H9 (cell line): ENCODE measurements at regions not wholly inside any gene's neighbourhood (a gene's known extent, or its start where the extent isn't known, plus 50 kb on each side); places are given as distances from the start of the nearest gene placed in this dataset.
"Not testable (repeated sequence)": the region's sequence is repeated elsewhere in the genome, so short reads cannot be mapped to it uniquely, and the experiment has no call there.

Source experiments
- DNase-seq: peaks from one replicate; pipeline ENCODE4 v3.0.0-alpha.2; 2017
- H2AFZ ChIP-seq: one replicate; pipeline ENCODE4 v1.6.1; 2013; ENCODE audit warnings: mild to moderate bottlenecking, low read length, control low read depth, moderate library complexity
- H2AK5ac ChIP-seq: 2 replicates; pipeline ENCODE4 v1.6.1; 2013; ENCODE audit warnings: low read length, control low read depth, mixed read lengths; ENCODE audit not compliant: insufficient read length
- H2BK120ac ChIP-seq: one replicate; pipeline ENCODE4 v1.6.1; 2013; ENCODE audit warnings: low read depth, mild to moderate bottlenecking, low read length, control low read depth, inconsistent platforms; ENCODE audit not compliant: poor library complexity, severe bottlenecking
- H2BK12ac ChIP-seq: 2 replicates; pipeline ENCODE4 v1.6.1; 2013; ENCODE audit warnings: low read length, control low read depth, mixed read lengths, low read depth; ENCODE audit not compliant: insufficient read length
- H2BK15ac ChIP-seq: 2 replicates; pipeline ENCODE4 v1.6.1; 2013; ENCODE audit warnings: low read depth, low read length, control low read depth
- H2BK20ac ChIP-seq: one replicate; pipeline ENCODE4 v1.6.1; 2013; ENCODE audit warnings: low read depth, mild to moderate bottlenecking, low read length, control low read depth, inconsistent platforms; ENCODE audit not compliant: poor library complexity, severe bottlenecking
- H2BK5ac ChIP-seq: 2 replicates; pipeline ENCODE4 v1.6.1; 2013; ENCODE audit warnings: low read length, control low read depth, mixed read lengths; ENCODE audit not compliant: insufficient read length
- H3K14ac ChIP-seq: 2 replicates; pipeline ENCODE4 v1.6.1; 2013; ENCODE audit warnings: low read length, control low read depth; ENCODE audit not compliant: insufficient read depth
- H3K18ac ChIP-seq: 2 replicates; pipeline ENCODE4 v1.6.1; 2013; ENCODE audit warnings: low read depth, mild to moderate bottlenecking, mixed read lengths, low read length, control low read depth; ENCODE audit not compliant: insufficient read length
- H3K23ac ChIP-seq: 2 replicates; pipeline ENCODE4 v1.6.1; 2013; ENCODE audit warnings: low read length, control low read depth, mixed read lengths, low read depth; ENCODE audit not compliant: insufficient read length
- H3K23me2 ChIP-seq: 2 replicates; pipeline ENCODE4 v1.6.1; 2013; ENCODE audit warnings: low read depth, mild to moderate bottlenecking, mixed read lengths, low read length, control low read depth; ENCODE audit not compliant: insufficient read length, poor library complexity, severe bottlenecking
- H3K27ac ChIP-seq: 2 replicates; pipeline ENCODE4 v1.5.1; 2013; ENCODE audit warnings: low read length, control low read depth, mixed read lengths, low read depth; ENCODE audit not compliant: insufficient read length
- H3K27me3 ChIP-seq: 2 replicates; pipeline ENCODE4 v1.6.1; 2013; ENCODE audit warnings: low read length, control low read depth, inconsistent platforms; ENCODE audit not compliant: insufficient read depth
- H3K4ac ChIP-seq: 2 replicates; pipeline ENCODE4 v1.6.1; 2013; ENCODE audit warnings: low read depth, mild to moderate bottlenecking, control low read depth, inconsistent platforms, low read length, moderate library complexity
- H3K4me1 ChIP-seq: 2 replicates; pipeline ENCODE4 v1.6.1; 2013; ENCODE audit warnings: low read length, control low read depth, inconsistent platforms; ENCODE audit not compliant: insufficient read depth
- H3K4me2 ChIP-seq: 2 replicates; pipeline ENCODE4 v1.6.1; 2013; ENCODE audit warnings: low read length, control low read depth, mixed read lengths; ENCODE audit not compliant: insufficient read length, insufficient read depth
- H3K56ac ChIP-seq: 2 replicates; pipeline ENCODE4 v1.6.1; 2013; ENCODE audit warnings: low read depth, mild to moderate bottlenecking, mixed read lengths, low read length, control low read depth; ENCODE audit not compliant: insufficient read length
- H3K79me1 ChIP-seq: 2 replicates; pipeline ENCODE4 v1.6.1; 2013; ENCODE audit warnings: low read depth, mild to moderate bottlenecking, moderate library complexity, low read length, control low read depth, inconsistent platforms; ENCODE audit not compliant: insufficient read depth, poor library complexity, severe bottlenecking
- H3K79me2 ChIP-seq: 2 replicates; pipeline ENCODE4 v1.6.1; 2013; ENCODE audit warnings: low read length, control low read depth, inconsistent platforms; ENCODE audit not compliant: insufficient read depth
- H3K9ac ChIP-seq: 2 replicates; pipeline ENCODE4 v1.6.1; 2013; ENCODE audit warnings: low read length, control low read depth, mixed read lengths; ENCODE audit not compliant: insufficient read length; ENCODE audit errors: extremely low read depth
- H3K9me3 ChIP-seq: one replicate; pipeline ENCODE4 v1.6.1; 2013; ENCODE audit warnings: low read depth, low read length, inconsistent platforms; ENCODE audit not compliant: control insufficient read depth
- H3T11ph ChIP-seq: one replicate; pipeline ENCODE4 v1.6.1; 2013; ENCODE audit warnings: mild to moderate bottlenecking, low read length, control low read depth, inconsistent platforms
- H4K20me1 ChIP-seq: one replicate; pipeline ENCODE4 v1.6.1; 2013; ENCODE audit not compliant: control insufficient read depth, insufficient read length, insufficient read depth
- H4K5ac ChIP-seq: 2 replicates; pipeline ENCODE4 v1.6.1; 2013; ENCODE audit warnings: low read depth, mild to moderate bottlenecking, mixed read lengths, low read length, control low read depth; ENCODE audit not compliant: insufficient read length
- H4K8ac ChIP-seq: replicated peaks from 2 replicates; pipeline ENCODE4 v1.6.1; 2013; ENCODE audit warnings: low read length, control low read depth, mixed read lengths, low read depth; ENCODE audit not compliant: insufficient read length
- H4K91ac ChIP-seq: 2 replicates; pipeline ENCODE4 v1.6.1; 2013; ENCODE audit warnings: low read depth, mild to moderate bottlenecking, moderate library complexity, mixed read lengths, low read length, control low read depth; ENCODE audit not compliant: insufficient read length
- H3K27ac Mint-ChIP-seq, 3 experiments: 2 replicates in 2 of 3; 3 replicates in 1 of 3; pipeline ENCODE4 v1.8.0; 2020 to 2021; ENCODE audit warnings: mixed read lengths in 3 of 3, mild to moderate bottlenecking in 1 of 3, moderate library complexity in 1 of 3
- H3K27me3 Mint-ChIP-seq: 2 replicates; pipeline ENCODE4 v1.8.0; 2021; ENCODE audit warnings: low read depth, mild to moderate bottlenecking, moderate library complexity, mixed read lengths
- H3K36me3 Mint-ChIP-seq, 3 experiments: 2 replicates in 2 of 3; 3 replicates in 1 of 3; pipeline ENCODE4 v1.8.0; 2020 to 2021; ENCODE audit warnings: low read depth in 3 of 3, mixed read lengths in 3 of 3; ENCODE audit not compliant: insufficient read depth in 1 of 3
- H3K4me1 Mint-ChIP-seq, 2 experiments: 2 replicates each; pipeline ENCODE4 v1.8.0; 2020; ENCODE audit warnings: mixed read lengths in 2 of 2
- H3K4me3 Mint-ChIP-seq, 2 experiments: 2 replicates in 1 of 2; 3 replicates in 1 of 2; pipeline ENCODE4 v1.8.0; 2020 to 2021; ENCODE audit warnings: mild to moderate bottlenecking in 2 of 2, mixed read lengths in 2 of 2, moderate library complexity in 1 of 2
- H3K9me3 Mint-ChIP-seq, 2 experiments: 2 replicates in 1 of 2; 3 replicates in 1 of 2; pipeline ENCODE4 v1.8.0; 2020; ENCODE audit warnings: mild to moderate bottlenecking in 2 of 2, mixed read lengths in 2 of 2, moderate library complexity in 1 of 2
- CTCF ChIP-seq: fragments of 200-600 bp; sonication (generic); conservative IDR thresholded peaks from 3 replicates; pipeline ENCODE4 v1.8.0; 2021; ENCODE audit warnings: antibody characterized with exemption, mild to moderate bottlenecking
- WGBS: extraction: QIAGEN DNeasy Blood & Tissue Kit; methylation state at CpG from one replicate; pipeline ENCODE4 v1.1.7; 2013; ENCODE audit warnings: missing lambda C conversion rate, low lambda C conversion rate, mixed read lengths; ENCODE audit not compliant: insufficient read length; ENCODE audit errors: extremely low coverage; 5-methylcytosine and 5-hydroxymethylcytosine counted together

GRCh38 chr21:32930673-32931072 lies 95.1 kb upstream of the OLIG2 start:
- no peak overlapping the region for H2BK20ac ChIP-seq
- H2BK5ac ChIP-seq, result no peak overlapping the region
- H2BK15ac ChIP-seq, result no peak overlapping the region
- no peak overlapping the region for H4K8ac ChIP-seq
- Mint-ChIP-seq H3K4me1 (peaks cover 6 to 8% of the 10 kb centered on the region in 2 experiments), H3K27me3 (no peaks in the 10 kb centered on the region), H3K36me3 (no peaks in the 10 kb centered on the region), H3K9me3 (peaks cover under 1 to 2% of the 10 kb centered on the region in 2 experiments; a peak in 1 of 5 replicates), H3K4me3 (no peak overlapping the region), H3K27ac (no peak overlapping the region)
- no peaks in the 10 kb centered on the region for H3K4me1 ChIP-seq
- H3K14ac ChIP-seq, result no peak overlapping the region
- no peaks in the 10 kb centered on the region for H3K27me3 ChIP-seq
- H3K27ac ChIP-seq, result no peak overlapping the region
- H3K9ac ChIP-seq, result no peak overlapping the region
- no peak overlapping the region for H3K4ac ChIP-seq
- no peaks in the 10 kb centered on the region for H4K20me1 ChIP-seq
- H3K9me3 ChIP-seq, result no peaks in the 10 kb centered on the region
- H3K23ac ChIP-seq, result no peak overlapping the region
- H3K79me2 ChIP-seq, result no peaks in the 10 kb centered on the region
- H3K56ac ChIP-seq, result no peak overlapping the region
- no CpG with 5 or more reads among the region's 8 CpGs for WGBS
- H2BK120ac ChIP-seq, result no peak overlapping the region
- H4K5ac ChIP-seq, result peak overlapping the region; percentile 78
- no peak overlapping the region for H4K91ac ChIP-seq
- TF ChIP-seq CTCF, result no peak
- no peak overlapping the region for H2BK12ac ChIP-seq
- no peak overlapping the region for H2AK5ac ChIP-seq
- no peak overlapping the region for H3K4me2 ChIP-seq
- DNase-seq, result peak; percentile 17
- no peak overlapping the region for H3T11ph ChIP-seq
- no peaks in the 10 kb centered on the region for H3K79me1 ChIP-seq
- no peak overlapping the region for H3K18ac ChIP-seq
- H3K23me2 ChIP-seq, result no peaks in the 10 kb centered on the region
- H2AFZ ChIP-seq, result no peak overlapping the region

DNA sequence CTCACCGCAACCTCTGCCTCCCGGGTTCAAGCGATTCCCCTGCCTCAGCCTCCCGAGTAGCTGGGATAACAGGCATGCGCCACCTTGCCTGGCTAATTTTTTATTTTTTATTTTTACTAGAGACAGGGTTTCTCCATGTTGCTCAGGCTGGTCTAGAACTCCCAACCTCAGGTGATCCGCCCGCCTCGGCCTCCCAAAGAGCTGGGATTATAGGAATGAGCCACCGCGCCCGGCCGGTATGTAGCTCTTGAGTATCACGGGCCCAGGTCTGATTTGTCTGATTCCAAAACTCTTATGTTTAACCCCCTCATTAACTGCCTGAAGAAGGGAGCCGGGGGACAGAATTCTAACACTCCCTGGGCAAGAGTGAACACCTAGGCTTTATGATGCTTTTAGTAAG lies 91.7 kb upstream of the OLIG2 start:
- not testable (repeated sequence) for H3K4ac ChIP-seq

More for the DNA sequence above, 91.7 kb upstream of the OLIG2 start:
- not testable (repeated sequence) for H4K8ac ChIP-seq, H3K36me3 Mint-ChIP-seq, H3K4me1 Mint-ChIP-seq, H2BK120ac ChIP-seq, H2BK20ac ChIP-seq, H2BK5ac ChIP-seq, H3K9ac ChIP-seq, H3K14ac ChIP-seq, H3T11ph ChIP-seq, H2AK5ac ChIP-seq, H4K5ac ChIP-seq, H3K4me2 ChIP-seq, H3K27ac ChIP-seq, H3K27me3 Mint-ChIP-seq, H4K20me1 ChIP-seq, H3K18ac ChIP-seq, H3K9me3 ChIP-seq, H3K9me3 Mint-ChIP-seq, H3K79me1 ChIP-seq, H3K23ac ChIP-seq, H3K27ac Mint-ChIP-seq, H2AFZ ChIP-seq, H3K56ac ChIP-seq, H3K4me3 Mint-ChIP-seq, H3K23me2 ChIP-seq, H2BK12ac ChIP-seq, H2BK15ac ChIP-seq, H4K91ac ChIP-seq, H3K79me2 ChIP-seq, H3K4me1 ChIP-seq, H3K27me3 ChIP-seq
- WGBS, result no CpG with 5 or more reads among the region's 14 CpGs
- DNase-seq, result peak; percentile 3
